Keratinocyte (primary cell): ENCODE measurements at regions not wholly inside any gene's neighbourhood (a gene's known extent, or its start where the extent isn't known, plus 50 kb on each side); places are given as distances from the start of the nearest gene placed in this dataset.

Experiments used
- DNase-seq: peaks from one replicate; pipeline ENCODE4 v3.0.0-alpha.2; 2011; ENCODE audit warnings: low read depth, missing footprints, low spot score
- FAIRE-seq: peaks from 2 replicates; lab custom pipeline; 2011; peaks lifted over from hg19 to GRCh38; lab: Jason Lieb, UNC
- H2AFZ ChIP-seq: 2 replicates; pipeline ENCODE4 v1.6.0; 2012; ENCODE audit warnings: low read length, control low read depth, inconsistent platforms; ENCODE audit not compliant: control insufficient read depth
- H3K27ac ChIP-seq: 2 replicates; pipeline ENCODE4 v1.5.1; 2011; ENCODE audit warnings: low read length; ENCODE audit not compliant: control insufficient read depth, insufficient read depth
- H3K27me3 ChIP-seq: 3 replicates; pipeline ENCODE4 v1.6.0; 2011; ENCODE audit warnings: low read length; ENCODE audit not compliant: control insufficient read depth, insufficient read depth; ENCODE audit errors: extremely low read depth
- H3K36me3 ChIP-seq, 2 experiments: 2 replicates in 1 of 2; 3 replicates in 1 of 2; pipeline ENCODE4 v1.5.1; 2011; ENCODE audit warnings: low read length in 2 of 2, mild to moderate bottlenecking in 1 of 2; ENCODE audit not compliant: control insufficient read depth in 2 of 2, insufficient read depth in 2 of 2; ENCODE audit errors: extremely low read depth in 1 of 2
- H3K4me1 ChIP-seq: 3 replicates; pipeline ENCODE4 v1.5.1; 2011; ENCODE audit warnings: low read length; ENCODE audit not compliant: control insufficient read depth, insufficient read depth; ENCODE audit errors: extremely low read depth
- H3K4me2 ChIP-seq: 3 replicates; pipeline ENCODE4 v1.6.0; 2011; ENCODE audit warnings: low read depth, low read length; ENCODE audit not compliant: control insufficient read depth, insufficient read depth; ENCODE audit errors: extremely low read depth
- H3K4me3 ChIP-seq, 3 experiments: fragments of 200-600 bp in 1 of 3; sonication (generic) in 1 of 3; 2 replicates in 2 of 3; 3 replicates in 1 of 3; pipeline ENCODE4 v1.5.1; 2011 to 2016; ENCODE audit warnings: low read length in 3 of 3, mild to moderate bottlenecking in 3 of 3, control low read depth in 2 of 3, inconsistent platforms in 1 of 3, low read depth in 1 of 3, mixed read lengths in 1 of 3, mixed run types in 1 of 3, moderate library complexity in 1 of 3; ENCODE audit not compliant: control insufficient read depth in 2 of 3, insufficient read depth in 2 of 3; ENCODE audit errors: extremely low read depth in 1 of 3
- H3K79me2 ChIP-seq: 2 replicates; pipeline ENCODE4 v1.6.0; 2012; ENCODE audit warnings: low read length; ENCODE audit not compliant: control insufficient read depth, insufficient read depth
- H3K9ac ChIP-seq: 3 replicates; pipeline ENCODE4 v1.6.0; 2011; ENCODE audit warnings: low read length; ENCODE audit not compliant: control insufficient read depth, insufficient read depth; ENCODE audit errors: extremely low read depth
- H3K9me1 ChIP-seq: 3 replicates; pipeline ENCODE4 v1.6.0; 2011; ENCODE audit warnings: low read length; ENCODE audit not compliant: control insufficient read depth, insufficient read depth; ENCODE audit errors: extremely low read depth
- H3K9me3 ChIP-seq: 2 replicates; pipeline ENCODE4 v1.5.1; 2012; ENCODE audit warnings: low read depth, low read length; ENCODE audit not compliant: control insufficient read depth
- H4K20me1 ChIP-seq: 3 replicates; pipeline ENCODE4 v1.6.0; 2011; ENCODE audit warnings: low read length; ENCODE audit not compliant: control insufficient read depth, insufficient read depth; ENCODE audit errors: extremely low read depth
- CTCF ChIP-seq, 3 experiments: IDR thresholded peaks in 1 of 3; conservative IDR thresholded peaks in 1 of 3; optimal IDR thresholded peaks in 1 of 3; 2 replicates in 2 of 3; 3 replicates in 1 of 3; pipeline versions ENCODE3 to v1.5.1; 2011; ENCODE audit warnings: low read length in 3 of 3, mild to moderate bottlenecking in 3 of 3, moderate library complexity in 2 of 3, control low read depth in 1 of 3, inconsistent platforms in 1 of 3; ENCODE audit not compliant: insufficient read depth in 2 of 3; ENCODE audit errors: extremely low read depth in 1 of 3
- EZH2 ChIP-seq: IDR thresholded peaks from one replicate; pipeline ENCODE4 v1.6.1; 2012; ENCODE audit warnings: inconsistent platforms, mild to moderate bottlenecking, low read length, moderate library complexity
- dilution Hi-C: fragments of 300-500 bp; cut with MboI; formaldehyde crosslinking; loops from one replicate; pipeline ENCODE4 v1.7.0; 2020; ENCODE audit warnings: low sequenced_read_pairs; ENCODE audit not compliant: extremely low pct_ligation_motif_present

GRCh38 chr22:42214633-42215415, 55.6 kb downstream of the TCF20 start:
- Histone ChIP-seq H3K79me2 (peaks cover 69% of the 10 kb centered on the region), H3K27me3 (no peaks in the 10 kb centered on the region), H3K4me2 (no peak overlapping the region), H3K36me3 (peaks cover 31 to 40% of the 10 kb centered on the region in 2 experiments), H3K9me1 (no peaks in the 10 kb centered on the region), H3K4me1 (no peaks in the 10 kb centered on the region), H3K4me3 (no peak overlapping the region), H2AFZ (no peak overlapping the region), H3K9ac (no peak overlapping the region), H3K27ac (no peak overlapping the region), H3K9me3 (no peaks in the 10 kb centered on the region), H4K20me1 (peaks cover 20% of the 10 kb centered on the region)
- DNase-seq (no peak), FAIRE-seq (no peak)
- TF ChIP-seq EZH2 = no peak
- TF ChIP-seq CTCF (optimal IDR thresholded peaks at IDR 0.05 in 1 of 3, IDR thresholded peaks at IDR 0.05 in 1 of 3, conservative IDR thresholded peaks at IDR 0.05 in 1 of 3; ENCODE audit: extremely low read depth in 1 of 3, insufficient read depth in 2 of 3, low read length in 3 of 3) = no peak
- dilution Hi-C loops = no loop called here

- Histone ChIP-seq H3K4me3 (no peak overlapping the region), H2AFZ (no peak overlapping the region), H3K9me3 (no peaks in the 10 kb centered on the region), H3K9ac (no peak overlapping the region), H3K36me3 (peaks cover 29 to 41% of the 10 kb centered on the region in 2 experiments), H3K79me2 (peaks cover 88% of the 10 kb centered on the region), H3K27me3 (no peaks in the 10 kb centered on the region), H3K9me1 (no peaks in the 10 kb centered on the region), H4K20me1 (peaks cover 21% of the 10 kb centered on the region), H3K4me2 (no peak overlapping the region), H3K4me1 (no peaks in the 10 kb centered on the region), H3K27ac (no peak overlapping the region)
- TF ChIP-seq CTCF (optimal IDR thresholded peaks at IDR 0.05 in 1 of 3, IDR thresholded peaks at IDR 0.05 in 1 of 3, conservative IDR thresholded peaks at IDR 0.05 in 1 of 3; ENCODE audit: extremely low read depth in 1 of 3, insufficient read depth in 2 of 3, low read length in 3 of 3) (no peak), EZH2 (no peak)
- dilution Hi-C loops = no loop called here
- DNase-seq = no peak
- FAIRE-seq = no peak
Measured at GRCh38 chr22:42208362-42208761, 62.1 kb downstream of the TCF20 start.
